ENCODE measurements at regions not wholly inside any gene's neighbourhood (a gene's known extent, or its start where the extent isn't known, plus 50 kb on each side); places are given as distances from the start of the nearest gene placed in this dataset.

- Histone ChIP-seq H3K4me3 (no peak overlapping the region), H3K27me3 (peaks cover 7 to 16% (median 13%) of the 10 kb centered on the region in 11 experiments; a peak in 17 of 22 replicates), H3K4me1 (peaks cover 9 to 55% (median 49%) of the 10 kb centered on the region in 10 experiments), H4K20me1 (peaks cover 0 to 8% (median 0%) of the 10 kb centered on the region in 11 experiments; a peak in 1 of 22 replicates), H3K36me3 (no peaks in the 10 kb centered on the region), H3K9me3 (replicated peaks in 1 of 11) (no peaks in the 10 kb centered on the region), H3K9ac (peak overlapping the region in 2 of 11 experiments; percentile 18 to 24; a peak in 1 of 22 replicates), H3K4me2 (peak overlapping the region in 9 of 11 experiments; percentile 14 to 70 (median 64); a peak in 17 of 22 replicates), H3K27ac (no peak overlapping the region)
- TF ChIP-seq Cebpa-rat (IDR thresholded peaks at IDR 0.05) = no peak
Measured at GRCh38 chr21:45347712-45348499, 57.1 kb upstream of the COL18A1 start.

- Histone ChIP-seq H3K9me3 (replicated peaks in 1 of 11) (no peaks in the 10 kb centered on the region), H3K27ac (no peak overlapping the region), H3K9ac (no peak overlapping the region), H3K4me2 (peak overlapping the region in 7 of 11 experiments; percentile 14 to 70 (median 64); a peak in 8 of 22 replicates), H3K4me1 (peaks cover 9 to 63% (median 54%) of the 10 kb centered on the region in 10 experiments), H3K4me3 (no peak overlapping the region), H3K36me3 (no peaks in the 10 kb centered on the region), H3K27me3 (peaks cover 7 to 16% (median 13%) of the 10 kb centered on the region in 11 experiments; a peak in 17 of 22 replicates), H4K20me1 (peaks cover 0 to 8% (median 0%) of the 10 kb centered on the region in 11 experiments; a peak in 1 of 22 replicates)
- no peak for TF ChIP-seq Cebpa-rat (IDR thresholded peaks at IDR 0.05)
Measured at GRCh38 chr21:45348591-45349327, 56.2 kb upstream of the COL18A1 start.

GRCh38 chr21:45350206-45350854, 54.6 kb upstream of the COL18A1 start:
- TF ChIP-seq Cebpa-rat (IDR thresholded peaks at IDR 0.05) = no peak
- Histone ChIP-seq H3K36me3 (no peaks in the 10 kb centered on the region), H3K27ac (no peak overlapping the region), H4K20me1 (0 out of 22 replicates have a peak, but pooled peaks cover 0 to 8% (median 0%) of the 10 kb centered on the region in 11 experiments), H3K9ac (no peak overlapping the region), H3K4me2 (peak overlapping the region in 8 of 11 experiments; percentile 10 to 72 (median 50); a peak in 12 of 22 replicates), H3K27me3 (peaks cover 7 to 16% (median 13%) of the 10 kb centered on the region in 11 experiments; a peak in 17 of 22 replicates), H3K4me1 (peaks cover 15 to 78% (median 60%) of the 10 kb centered on the region in 10 experiments), H3K9me3 (replicated peaks in 1 of 11) (no peaks in the 10 kb centered on the region), H3K4me3 (no peak overlapping the region)

- peak overlapping the region in 10 of 11 experiments; percentile 37 to 72 (median 68); a peak in 18 of 22 replicates for H3K4me2 ChIP-seq
- TF ChIP-seq Cebpa-rat (IDR thresholded peaks at IDR 0.05) = no peak
- peak overlapping the region in 3 of 11 experiments; percentile 24 to 43 (median 31); a peak in 3 of 22 replicates for H3K27ac ChIP-seq
- 0 out of 22 replicates have a peak, but pooled peaks cover 0 to 8% (median 0%) of the 10 kb centered on the region in 11 experiments for H4K20me1 ChIP-seq
- no peak overlapping the region for H3K4me3 ChIP-seq
- H3K9me3 ChIP-seq (replicated peaks in 1 of 11) = no peaks in the 10 kb centered on the region
- peaks cover 21 to 86% (median 67%) of the 10 kb centered on the region in 10 experiments for H3K4me1 ChIP-seq
- no peaks in the 10 kb centered on the region for H3K36me3 ChIP-seq
- no peak overlapping the region for H3K9ac ChIP-seq
- H3K27me3 ChIP-seq = peaks cover 7 to 16% (median 13%) of the 10 kb centered on the region in 11 experiments; a peak in 17 of 22 replicates
Measured at GRCh38 chr21:45351061-45351460, 53.9 kb upstream of the COL18A1 start.

GRCh38 chr21:45351526-45352275, 53.3 kb upstream of the COL18A1 start:
- Histone ChIP-seq H3K4me1 (peaks cover 26 to 92% (median 74%) of the 10 kb centered on the region in 10 experiments), H3K36me3 (no peaks in the 10 kb centered on the region), H3K27me3 (peaks cover 7 to 15% (median 13%) of the 10 kb centered on the region in 11 experiments; a peak in 17 of 22 replicates), H3K4me3 (no peak overlapping the region), H3K9me3 (replicated peaks in 1 of 11) (no peaks in the 10 kb centered on the region), H3K27ac (peak overlapping the region in 5 of 11 experiments; percentile 24 to 53 (median 42); a peak in 8 of 22 replicates), H4K20me1 (0 out of 22 replicates have a peak, but pooled peaks cover 0 to 8% (median 0%) of the 10 kb centered on the region in 11 experiments), H3K4me2 (peak overlapping the region; percentile 36 to 72 (median 67); a peak in 20 of 22 replicates), H3K9ac (peak overlapping the region in 2 of 11 experiments; percentile 28 to 39; a peak in 1 of 22 replicates)
- TF ChIP-seq Cebpa-rat (IDR thresholded peaks at IDR 0.05) = no peak

GRCh38 chr21:45352621-45353139, 52.3 kb upstream of the COL18A1 start:
- no peak for TF ChIP-seq Cebpa-rat (IDR thresholded peaks at IDR 0.05)
- Histone ChIP-seq H3K27me3 (peaks cover 0 to 6% (median 4%) of the 10 kb centered on the region in 11 experiments; a peak in 13 of 22 replicates), H3K4me3 (no peak overlapping the region)

GRCh38 chr21:45353200-45353599, 51.8 kb upstream of the COL18A1 start:
- H3K4me2 ChIP-seq = peak overlapping the region in 5 of 11 experiments; percentile 17 to 72 (median 65); a peak in 9 of 22 replicates

More at GRCh38 chr21:45352621-45353139, 52.3 kb upstream of the COL18A1 start:
- Histone ChIP-seq H3K27ac (peak overlapping the region in 4 of 11 experiments; percentile 17 to 47 (median 27); a peak in 5 of 22 replicates), H3K4me1 (peaks cover 35 to 97% (median 77%) of the 10 kb centered on the region in 10 experiments), H3K9me3 (replicated peaks in 1 of 11) (no peaks in the 10 kb centered on the region), H3K4me2 (peak overlapping the region in 8 of 11 experiments; percentile 17 to 72 (median 54); a peak in 11 of 22 replicates), H3K9ac (no peak overlapping the region; a peak in 1 of 22 replicates), H3K36me3 (no peaks in the 10 kb centered on the region), H4K20me1 (0 out of 22 replicates have a peak, but pooled peaks cover 0 to 4% (median 0%) of the 10 kb centered on the region in 11 experiments)

More at GRCh38 chr21:45353200-45353599, 51.8 kb upstream of the COL18A1 start:
- Histone ChIP-seq H3K9ac (0 out of 22 replicates have a peak overlapping the region, but pooled peaks of 1 of the 11 experiments have one; percentile 24), H3K27me3 (peaks cover 0 to under 1% (median 0%) of the 10 kb centered on the region in 11 experiments; a peak in 2 of 22 replicates), H3K27ac (peak overlapping the region in 4 of 11 experiments; percentile 16 to 69 (median 22); a peak in 4 of 22 replicates), H4K20me1 (no peaks in the 10 kb centered on the region), H3K4me1 (peaks cover 40 to 97% (median 77%) of the 10 kb centered on the region in 10 experiments), H3K9me3 (replicated peaks in 1 of 11) (no peaks in the 10 kb centered on the region), H3K4me3 (no peak overlapping the region), H3K36me3 (no peaks in the 10 kb centered on the region)
- no peak for TF ChIP-seq Cebpa-rat (IDR thresholded peaks at IDR 0.05)

Measured in BLaER1 treated with 17β-estradiol and CSF1 and Interleukin-3, amounts not matched to agents 10 nM and 100 nM (cell line).